GM23338 (cell line): ENCODE measurements at regions not wholly inside any gene's neighbourhood (a gene's known extent, or its start where the extent isn't known, plus 50 kb on each side); places are given as distances from the start of the nearest gene placed in this dataset.

Experiments used
- ATAC-seq: fragments of 200-7000 bp; cut with Tn5 transposase; 3 replicates; pipeline ENCODE4 v1.9.1; 2020
- DNase-seq: peaks from one replicate; pipeline ENCODE4 v3.0.0-alpha.2; 2015; ENCODE audit warnings: low spot score
- H2AFZ ChIP-seq: fragments of 200-600 bp; sonication (generic); 2 replicates; pipeline ENCODE4 v1.8.0; 2016; ENCODE audit warnings: antibody characterized with exemption, mild to moderate bottlenecking, moderate library complexity
- H3F3A ChIP-seq: fragments of 200-600 bp; sonication (generic); replicated peaks from 2 replicates; pipeline ENCODE4 v1.8.0; 2017; ENCODE audit warnings: antibody characterized with exemption, mixed run types, low read depth
- H3K27ac ChIP-seq: fragments of 200-600 bp; sonication (generic); 2 replicates; pipeline ENCODE4 v1.6.1; 2016; ENCODE audit warnings: low read depth
- H3K27me3 ChIP-seq: fragments of 200-600 bp; sonication (generic); 2 replicates; pipeline ENCODE4 v1.8.0; 2016; ENCODE audit warnings: mild to moderate bottlenecking, mixed run types, moderate library complexity; ENCODE audit not compliant: insufficient read depth
- H3K36me3 ChIP-seq: fragments of 200-600 bp; sonication (generic); 2 replicates; pipeline ENCODE4 v1.8.0; 2016; ENCODE audit warnings: mild to moderate bottlenecking; ENCODE audit not compliant: insufficient read depth
- H3K4me1 ChIP-seq: fragments of 200-600 bp; sonication (generic); 2 replicates; pipeline ENCODE4 v1.8.0; 2016; ENCODE audit warnings: mild to moderate bottlenecking, moderate library complexity; ENCODE audit not compliant: insufficient read depth
- H3K4me2 ChIP-seq: fragments of 200-600 bp; sonication (generic); 2 replicates; pipeline ENCODE4 v1.7.1; 2017; ENCODE audit warnings: mixed run types
- H3K4me3 ChIP-seq: fragments of 200-600 bp; sonication (generic); 2 replicates; pipeline ENCODE4 v1.6.1; 2016; ENCODE audit warnings: mixed run types
- H3K79me2 ChIP-seq: fragments of 200-600 bp; sonication (generic); replicated peaks from 2 replicates; pipeline ENCODE4 v1.8.0; 2017; ENCODE audit warnings: mild to moderate bottlenecking; ENCODE audit not compliant: insufficient read depth
- H3K9me2 ChIP-seq: fragments of 200-600 bp; sonication (generic); 2 replicates; pipeline ENCODE4 v1.8.0; 2017; ENCODE audit not compliant: insufficient read depth
- H4K20me1 ChIP-seq: fragments of 200-600 bp; sonication (generic); replicated peaks from 2 replicates; pipeline ENCODE4 v1.8.0; 2017; ENCODE audit warnings: mild to moderate bottlenecking; ENCODE audit not compliant: insufficient read depth
- H3K27ac Mint-ChIP-seq: 2 replicates; pipeline ENCODE4 v1.8.0; 2020; ENCODE audit warnings: inconsistent platforms, mild to moderate bottlenecking, moderate library complexity, mixed read lengths
- H3K27me3 Mint-ChIP-seq: 3 replicates; pipeline ENCODE4 v1.8.0; 2022; ENCODE audit warnings: low read depth, mild to moderate bottlenecking, moderate library complexity, mixed read lengths, inconsistent platforms; ENCODE audit not compliant: insufficient read depth, poor library complexity
- H3K36me3 Mint-ChIP-seq: 3 replicates; pipeline ENCODE4 v1.8.0; 2021; ENCODE audit warnings: low read depth, mild to moderate bottlenecking, inconsistent platforms, moderate library complexity, mixed read lengths
- H3K4me1 Mint-ChIP-seq: 3 replicates; pipeline ENCODE4 v1.8.0; 2020; ENCODE audit warnings: mild to moderate bottlenecking, inconsistent platforms, mixed read lengths
- H3K4me3 Mint-ChIP-seq: 3 replicates; pipeline ENCODE4 v1.8.0; 2021; ENCODE audit warnings: moderate library complexity, mild to moderate bottlenecking, inconsistent platforms, mixed read lengths
- H3K9me3 Mint-ChIP-seq: 3 replicates; pipeline ENCODE4 v1.8.0; 2020; ENCODE audit warnings: moderate library complexity, mild to moderate bottlenecking, inconsistent platforms, mixed read lengths
- EZH2 ChIP-seq: fragments of 200-600 bp; sonication (generic); IDR thresholded peaks from one replicate; pipeline ENCODE4 v1.8.0; 2017; ENCODE audit warnings: antibody characterized with exemption, mild to moderate bottlenecking, low read depth; ENCODE audit not compliant: unreplicated experiment
- EZH2phosphoT487 ChIP-seq: fragments of 200-600 bp; sonication (generic); IDR thresholded peaks from one replicate; pipeline ENCODE4 v1.8.1; 2018; ENCODE audit warnings: antibody characterized with exemption; ENCODE audit not compliant: unreplicated experiment
- JUNB ChIP-seq: IDR thresholded peaks from one replicate; pipeline ENCODE4 v1.6.1; 2016; ENCODE audit warnings: antibody characterized with exemption; ENCODE audit not compliant: unreplicated experiment
- NANOG ChIP-seq: IDR thresholded peaks from 2 replicates; pipeline ENCODE4 v1.6.1; 2016; ENCODE audit warnings: antibody characterized with exemption, borderline replicate concordance
- POLR2AphosphoS5 ChIP-seq: IDR thresholded peaks from 2 replicates; pipeline ENCODE4 v1.6.1; 2016; ENCODE audit warnings: antibody characterized with exemption, low read depth
- ZNF114 ChIP-seq: fragments of 250-450 bp; sonication (Bioruptor Pico); IDR thresholded peaks from 2 replicates; pipeline ENCODE4 v1.5.0; 2020; ENCODE audit warnings: mild to moderate bottlenecking, moderate library complexity
- ZNF331 ChIP-seq: fragments of 250-450 bp; sonication (Bioruptor Pico); IDR thresholded peaks from 2 replicates; pipeline ENCODE4 v1.5.0; 2020; ENCODE audit warnings: low read depth, mild to moderate bottlenecking, moderate library complexity
- TF ChIP-seq, protein P1 (sequence below): IDR thresholded peaks from 2 replicates; pipeline ENCODE4 v1.6.1; 2016; ENCODE audit warnings: antibody characterized with exemption
- TF ChIP-seq, protein P2 (sequence below): IDR thresholded peaks from one replicate; pipeline ENCODE4 v1.6.1; 2018; ENCODE audit warnings: antibody characterized with exemption; ENCODE audit not compliant: unreplicated experiment
- TF ChIP-seq, protein P3 (sequence below): fragments of 250-450 bp; sonication (Bioruptor Pico); IDR thresholded peaks from 2 replicates; pipeline ENCODE4 v1.5.0; 2020; ENCODE audit warnings: mild to moderate bottlenecking, moderate library complexity
- TF ChIP-seq, protein P4 (sequence below), 2 experiments: fragments of 200-600 bp in 1 of 2; sonication (generic) in 1 of 2; conservative IDR thresholded peaks; 2 replicates each; pipeline versions ENCODE4 v1.5.1 to v1.6.1; 2016 to 2017; ENCODE audit warnings: antibody characterized with exemption in 2 of 2, low read depth in 2 of 2, mild to moderate bottlenecking in 2 of 2, moderate library complexity in 1 of 2

DNA sequence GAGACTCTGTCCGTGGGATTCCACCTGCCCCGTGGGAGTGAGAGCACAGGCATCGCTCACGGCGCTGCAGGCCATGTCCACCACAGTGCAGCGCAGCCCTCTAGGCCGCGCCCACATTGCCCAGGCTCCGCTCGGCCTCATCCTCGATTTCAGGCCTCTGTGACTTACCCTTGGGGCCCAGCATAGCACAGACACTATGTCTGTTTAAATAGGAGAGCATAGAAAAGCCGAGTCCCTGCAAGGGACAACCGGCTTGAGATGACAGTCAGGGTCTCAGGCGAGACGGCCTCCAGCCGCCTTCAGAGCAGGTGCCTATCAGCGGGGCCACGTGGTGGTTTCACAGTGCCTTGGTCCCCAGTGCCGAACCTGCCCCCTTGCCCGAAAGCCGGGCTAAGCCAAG, 56.9 kb upstream of the POFUT2 start:
- H3K27me3 ChIP-seq, result no peaks in the 10 kb centered on the region
- H3K4me1 ChIP-seq, result no peaks in the 10 kb centered on the region
- Mint-ChIP-seq H3K27ac (no peak overlapping the region), H3K4me1 (peaks cover 4% of the 10 kb centered on the region; the same call in 2 of the 3 replicates), H3K9me3 (peaks cover 6% of the 10 kb centered on the region; the same call in 1 of the 3 replicates), H3K36me3 (0 out of 3 replicates have a peak, but pooled peaks cover 2% of the 10 kb centered on the region), H3K27me3 (peaks cover 6% of the 10 kb centered on the region), H3K4me3 (no peak overlapping the region)
- H3K79me2 ChIP-seq, result no peaks in the 10 kb centered on the region
- no peaks in the 10 kb centered on the region for H3F3A ChIP-seq
- H3K36me3 ChIP-seq, result no peaks in the 10 kb centered on the region
- no peak overlapping the region for H3K4me2 ChIP-seq
- no peaks in the 10 kb centered on the region for H3K9me2 ChIP-seq
- no peak for TF ChIP-seq POLR2AphosphoS5
- TF ChIP-seq NANOG, result no peak
- TF ChIP-seq, protein P1, sequence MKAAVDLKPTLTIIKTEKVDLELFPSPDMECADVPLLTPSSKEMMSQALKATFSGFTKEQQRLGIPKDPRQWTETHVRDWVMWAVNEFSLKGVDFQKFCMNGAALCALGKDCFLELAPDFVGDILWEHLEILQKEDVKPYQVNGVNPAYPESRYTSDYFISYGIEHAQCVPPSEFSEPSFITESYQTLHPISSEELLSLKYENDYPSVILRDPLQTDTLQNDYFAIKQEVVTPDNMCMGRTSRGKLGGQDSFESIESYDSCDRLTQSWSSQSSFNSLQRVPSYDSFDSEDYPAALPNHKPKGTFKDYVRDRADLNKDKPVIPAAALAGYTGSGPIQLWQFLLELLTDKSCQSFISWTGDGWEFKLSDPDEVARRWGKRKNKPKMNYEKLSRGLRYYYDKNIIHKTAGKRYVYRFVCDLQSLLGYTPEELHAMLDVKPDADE, result no peak
- TF ChIP-seq, protein P2, sequence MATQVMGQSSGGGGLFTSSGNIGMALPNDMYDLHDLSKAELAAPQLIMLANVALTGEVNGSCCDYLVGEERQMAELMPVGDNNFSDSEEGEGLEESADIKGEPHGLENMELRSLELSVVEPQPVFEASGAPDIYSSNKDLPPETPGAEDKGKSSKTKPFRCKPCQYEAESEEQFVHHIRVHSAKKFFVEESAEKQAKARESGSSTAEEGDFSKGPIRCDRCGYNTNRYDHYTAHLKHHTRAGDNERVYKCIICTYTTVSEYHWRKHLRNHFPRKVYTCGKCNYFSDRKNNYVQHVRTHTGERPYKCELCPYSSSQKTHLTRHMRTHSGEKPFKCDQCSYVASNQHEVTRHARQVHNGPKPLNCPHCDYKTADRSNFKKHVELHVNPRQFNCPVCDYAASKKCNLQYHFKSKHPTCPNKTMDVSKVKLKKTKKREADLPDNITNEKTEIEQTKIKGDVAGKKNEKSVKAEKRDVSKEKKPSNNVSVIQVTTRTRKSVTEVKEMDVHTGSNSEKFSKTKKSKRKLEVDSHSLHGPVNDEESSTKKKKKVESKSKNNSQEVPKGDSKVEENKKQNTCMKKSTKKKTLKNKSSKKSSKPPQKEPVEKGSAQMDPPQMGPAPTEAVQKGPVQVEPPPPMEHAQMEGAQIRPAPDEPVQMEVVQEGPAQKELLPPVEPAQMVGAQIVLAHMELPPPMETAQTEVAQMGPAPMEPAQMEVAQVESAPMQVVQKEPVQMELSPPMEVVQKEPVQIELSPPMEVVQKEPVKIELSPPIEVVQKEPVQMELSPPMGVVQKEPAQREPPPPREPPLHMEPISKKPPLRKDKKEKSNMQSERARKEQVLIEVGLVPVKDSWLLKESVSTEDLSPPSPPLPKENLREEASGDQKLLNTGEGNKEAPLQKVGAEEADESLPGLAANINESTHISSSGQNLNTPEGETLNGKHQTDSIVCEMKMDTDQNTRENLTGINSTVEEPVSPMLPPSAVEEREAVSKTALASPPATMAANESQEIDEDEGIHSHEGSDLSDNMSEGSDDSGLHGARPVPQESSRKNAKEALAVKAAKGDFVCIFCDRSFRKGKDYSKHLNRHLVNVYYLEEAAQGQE, result no peak
- no peak for TF ChIP-seq JUNB
- no peak for TF ChIP-seq ZNF114
- no peak for TF ChIP-seq EZH2phosphoT487
- TF ChIP-seq, protein P3, sequence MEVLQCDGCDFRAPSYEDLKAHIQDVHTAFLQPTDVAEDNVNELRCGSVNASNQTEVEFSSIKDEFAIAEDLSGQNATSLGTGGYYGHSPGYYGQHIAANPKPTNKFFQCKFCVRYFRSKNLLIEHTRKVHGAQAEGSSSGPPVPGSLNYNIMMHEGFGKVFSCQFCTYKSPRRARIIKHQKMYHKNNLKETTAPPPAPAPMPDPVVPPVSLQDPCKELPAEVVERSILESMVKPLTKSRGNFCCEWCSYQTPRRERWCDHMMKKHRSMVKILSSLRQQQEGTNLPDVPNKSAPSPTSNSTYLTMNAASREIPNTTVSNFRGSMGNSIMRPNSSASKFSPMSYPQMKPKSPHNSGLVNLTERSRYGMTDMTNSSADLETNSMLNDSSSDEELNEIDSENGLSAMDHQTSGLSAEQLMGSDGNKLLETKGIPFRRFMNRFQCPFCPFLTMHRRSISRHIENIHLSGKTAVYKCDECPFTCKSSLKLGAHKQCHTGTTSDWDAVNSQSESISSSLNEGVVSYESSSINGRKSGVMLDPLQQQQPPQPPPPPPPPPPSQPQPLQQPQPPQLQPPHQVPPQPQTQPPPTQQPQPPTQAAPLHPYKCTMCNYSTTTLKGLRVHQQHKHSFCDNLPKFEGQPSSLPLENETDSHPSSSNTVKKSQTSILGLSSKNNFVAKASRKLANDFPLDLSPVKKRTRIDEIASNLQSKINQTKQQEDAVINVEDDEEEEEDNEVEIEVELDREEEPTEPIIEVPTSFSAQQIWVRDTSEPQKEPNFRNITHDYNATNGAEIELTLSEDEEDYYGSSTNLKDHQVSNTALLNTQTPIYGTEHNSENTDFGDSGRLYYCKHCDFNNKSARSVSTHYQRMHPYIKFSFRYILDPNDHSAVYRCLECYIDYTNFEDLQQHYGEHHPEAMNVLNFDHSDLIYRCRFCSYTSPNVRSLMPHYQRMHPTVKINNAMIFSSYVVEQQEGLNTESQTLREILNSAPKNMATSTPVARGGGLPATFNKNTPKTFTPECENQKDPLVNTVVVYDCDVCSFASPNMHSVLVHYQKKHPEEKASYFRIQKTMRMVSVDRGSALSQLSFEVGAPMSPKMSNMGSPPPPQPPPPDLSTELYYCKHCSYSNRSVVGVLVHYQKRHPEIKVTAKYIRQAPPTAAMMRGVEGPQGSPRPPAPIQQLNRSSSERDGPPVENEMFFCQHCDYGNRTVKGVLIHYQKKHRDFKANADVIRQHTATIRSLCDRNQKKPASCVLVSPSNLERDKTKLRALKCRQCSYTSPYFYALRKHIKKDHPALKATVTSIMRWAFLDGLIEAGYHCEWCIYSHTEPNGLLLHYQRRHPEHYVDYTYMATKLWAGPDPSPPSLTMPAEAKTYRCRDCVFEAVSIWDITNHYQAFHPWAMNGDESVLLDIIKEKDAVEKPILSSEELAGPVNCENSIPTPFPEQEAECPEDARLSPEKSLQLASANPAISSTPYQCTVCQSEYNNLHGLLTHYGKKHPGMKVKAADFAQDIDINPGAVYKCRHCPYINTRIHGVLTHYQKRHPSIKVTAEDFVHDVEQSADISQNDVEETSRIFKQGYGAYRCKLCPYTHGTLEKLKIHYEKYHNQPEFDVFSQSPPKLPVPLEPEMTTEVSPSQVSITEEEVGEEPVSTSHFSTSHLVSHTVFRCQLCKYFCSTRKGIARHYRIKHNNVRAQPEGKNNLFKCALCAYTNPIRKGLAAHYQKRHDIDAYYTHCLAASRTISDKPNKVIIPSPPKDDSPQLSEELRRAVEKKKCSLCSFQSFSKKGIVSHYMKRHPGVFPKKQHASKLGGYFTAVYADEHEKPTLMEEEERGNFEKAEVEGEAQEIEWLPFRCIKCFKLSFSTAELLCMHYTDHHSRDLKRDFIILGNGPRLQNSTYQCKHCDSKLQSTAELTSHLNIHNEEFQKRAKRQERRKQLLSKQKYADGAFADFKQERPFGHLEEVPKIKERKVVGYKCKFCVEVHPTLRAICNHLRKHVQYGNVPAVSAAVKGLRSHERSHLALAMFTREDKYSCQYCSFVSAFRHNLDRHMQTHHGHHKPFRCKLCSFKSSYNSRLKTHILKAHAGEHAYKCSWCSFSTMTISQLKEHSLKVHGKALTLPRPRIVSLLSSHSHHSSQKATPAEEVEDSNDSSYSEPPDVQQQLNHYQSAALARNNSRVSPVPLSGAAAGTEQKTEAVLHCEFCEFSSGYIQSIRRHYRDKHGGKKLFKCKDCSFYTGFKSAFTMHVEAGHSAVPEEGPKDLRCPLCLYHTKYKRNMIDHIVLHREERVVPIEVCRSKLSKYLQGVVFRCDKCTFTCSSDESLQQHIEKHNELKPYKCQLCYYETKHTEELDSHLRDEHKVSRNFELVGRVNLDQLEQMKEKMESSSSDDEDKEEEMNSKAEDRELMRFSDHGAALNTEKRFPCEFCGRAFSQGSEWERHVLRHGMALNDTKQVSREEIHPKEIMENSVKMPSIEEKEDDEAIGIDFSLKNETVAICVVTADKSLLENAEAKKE, result no peak
- TF ChIP-seq, protein P4, sequence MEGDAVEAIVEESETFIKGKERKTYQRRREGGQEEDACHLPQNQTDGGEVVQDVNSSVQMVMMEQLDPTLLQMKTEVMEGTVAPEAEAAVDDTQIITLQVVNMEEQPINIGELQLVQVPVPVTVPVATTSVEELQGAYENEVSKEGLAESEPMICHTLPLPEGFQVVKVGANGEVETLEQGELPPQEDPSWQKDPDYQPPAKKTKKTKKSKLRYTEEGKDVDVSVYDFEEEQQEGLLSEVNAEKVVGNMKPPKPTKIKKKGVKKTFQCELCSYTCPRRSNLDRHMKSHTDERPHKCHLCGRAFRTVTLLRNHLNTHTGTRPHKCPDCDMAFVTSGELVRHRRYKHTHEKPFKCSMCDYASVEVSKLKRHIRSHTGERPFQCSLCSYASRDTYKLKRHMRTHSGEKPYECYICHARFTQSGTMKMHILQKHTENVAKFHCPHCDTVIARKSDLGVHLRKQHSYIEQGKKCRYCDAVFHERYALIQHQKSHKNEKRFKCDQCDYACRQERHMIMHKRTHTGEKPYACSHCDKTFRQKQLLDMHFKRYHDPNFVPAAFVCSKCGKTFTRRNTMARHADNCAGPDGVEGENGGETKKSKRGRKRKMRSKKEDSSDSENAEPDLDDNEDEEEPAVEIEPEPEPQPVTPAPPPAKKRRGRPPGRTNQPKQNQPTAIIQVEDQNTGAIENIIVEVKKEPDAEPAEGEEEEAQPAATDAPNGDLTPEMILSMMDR (conservative IDR thresholded peaks at IDR 0.05; ENCODE audit: low read depth in 2 of 2), result no peak
- no peak for TF ChIP-seq EZH2
- no peak for TF ChIP-seq ZNF331 (CRISPR knock-in tag)
- H3K4me3 ChIP-seq, result no peak overlapping the region
- no peaks in the 10 kb centered on the region for H4K20me1 ChIP-seq
- H2AFZ ChIP-seq, result no peak overlapping the region
- ATAC-seq, result no peak
- no peak for DNase-seq
- no peak overlapping the region for H3K27ac ChIP-seq
